HG02610 (cell line): ENCODE measurements at regions not wholly inside any gene's neighbourhood (a gene's known extent, or its start where the extent isn't known, plus 50 kb on each side); places are given as distances from the start of the nearest gene placed in this dataset.
"Not testable (repeated sequence)": the region's sequence is repeated elsewhere in the genome, so short reads cannot be mapped to it uniquely, and the experiment has no call there.

Experiments
- ATAC-seq: cut with Tn5 transposase; IDR thresholded peaks from one replicate; pipeline ENCODE4 v1.9.1; 2021; ENCODE audit warnings: mild to moderate bottlenecking, moderate library complexity; ENCODE audit not compliant: unreplicated experiment

DNA sequence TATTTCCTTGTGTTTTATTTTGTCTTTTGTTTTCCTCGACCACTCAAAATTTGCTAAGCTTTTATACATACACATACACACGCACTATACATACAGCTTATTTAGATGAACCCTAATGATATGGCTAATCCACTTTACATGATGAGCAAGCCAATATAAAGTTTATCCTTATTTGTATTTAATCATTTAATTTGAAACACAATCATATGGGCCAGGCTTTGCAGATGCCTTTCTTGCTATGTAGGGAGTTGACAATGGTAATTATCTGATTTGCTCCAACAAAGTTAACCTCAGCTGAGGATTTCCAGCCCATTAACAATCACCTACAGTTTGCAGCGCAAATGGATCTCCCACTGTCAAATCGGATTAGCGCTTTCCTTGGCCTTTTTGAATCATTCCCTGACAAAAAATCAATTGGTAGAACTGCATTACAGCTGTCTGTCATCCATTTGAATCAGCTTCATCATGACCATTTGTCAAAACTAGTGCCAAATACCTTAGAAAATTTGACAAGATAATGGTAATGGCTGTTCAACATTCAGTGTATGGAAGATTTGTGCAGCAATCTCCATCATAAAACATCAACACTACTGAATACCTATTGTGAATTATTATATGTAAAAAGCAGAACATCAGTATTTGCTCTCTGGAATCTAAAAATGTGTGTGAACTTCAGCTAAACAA is 352.6 kb downstream of the MRPL39 start:
- ATAC-seq: no peak

GRCh38 chr21:25246546-25246945 is 360.7 kb downstream of the MRPL39 start:
- ATAC-seq: no peak

GRCh38 chr21:25244735-25245134 is 362.5 kb downstream of the MRPL39 start:
- ATAC-seq: no peak

- ATAC-seq: no peak
Measured at GRCh38 chr21:25243808-25244207, 363.5 kb downstream of the MRPL39 start.

GRCh38 chr21:25240974-25241373 is 366.3 kb downstream of the MRPL39 start:
- ATAC-seq: no peak

- peak; percentile 92 for ATAC-seq
Measured at GRCh38 chr21:25234857-25235801, 372.2 kb downstream of the MRPL39 start.

DNA sequence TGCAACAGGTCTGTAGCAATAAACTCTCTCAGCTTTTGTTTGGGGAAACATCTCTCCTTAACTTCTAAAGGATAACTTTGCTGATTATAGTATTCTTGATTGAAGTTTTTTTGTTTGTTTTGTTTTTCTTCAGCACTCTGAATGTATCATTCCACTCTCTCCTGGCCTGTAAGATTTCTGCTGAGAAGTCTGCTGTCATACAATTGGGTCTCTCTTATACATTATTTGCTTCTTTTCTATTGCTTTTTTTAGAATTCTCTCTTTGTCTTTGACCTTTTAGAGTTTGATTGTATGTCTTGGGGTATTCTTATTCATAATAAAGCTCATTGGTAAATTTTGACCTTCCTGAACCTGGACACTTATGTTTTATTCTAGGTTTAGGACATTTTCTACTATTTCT is 386.3 kb downstream of the MRPL39 start:
- no peak for ATAC-seq

- no peak for ATAC-seq
Measured at GRCh38 chr21:25220169-25220568, 387.1 kb downstream of the MRPL39 start.

DNA sequence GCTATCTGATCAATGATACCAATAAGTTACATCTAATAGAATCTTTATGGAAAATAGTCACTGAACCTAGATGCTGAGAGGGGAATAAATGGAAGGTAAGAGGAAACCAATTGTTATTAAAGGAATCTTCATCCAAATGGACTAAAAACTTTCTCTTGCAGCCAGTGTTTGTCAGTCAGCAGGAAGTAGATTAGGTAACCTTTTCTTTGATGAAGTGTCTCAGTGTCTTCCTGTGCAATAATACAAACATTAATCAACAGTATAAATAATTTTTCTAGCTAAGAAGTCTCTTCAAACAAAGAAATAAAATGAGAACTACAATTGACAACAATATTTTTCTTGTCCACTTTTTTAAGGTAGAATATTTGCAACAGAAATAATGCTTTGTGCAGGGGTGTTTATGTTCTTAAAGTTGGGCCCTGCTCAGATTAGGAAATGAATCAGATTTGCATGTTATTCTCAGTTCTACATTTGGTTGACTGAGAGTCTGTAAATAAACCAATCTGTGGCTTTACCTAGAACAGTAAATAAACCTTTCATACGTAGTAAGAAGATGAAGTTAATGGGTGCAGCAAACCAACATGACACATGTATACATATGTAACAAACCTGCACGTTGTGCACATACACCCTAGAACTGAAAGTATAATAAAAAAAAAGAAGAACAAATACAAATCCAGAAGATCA is 391.4 kb downstream of the MRPL39 start:
- ATAC-seq: peak; percentile 94

- ATAC-seq: no peak
Measured at GRCh38 chr21:25214676-25215075, 392.6 kb downstream of the MRPL39 start.

- ATAC-seq: no peak
Measured at GRCh38 chr21:25199944-25200343, 407.3 kb downstream of the MRPL39 start.

DNA sequence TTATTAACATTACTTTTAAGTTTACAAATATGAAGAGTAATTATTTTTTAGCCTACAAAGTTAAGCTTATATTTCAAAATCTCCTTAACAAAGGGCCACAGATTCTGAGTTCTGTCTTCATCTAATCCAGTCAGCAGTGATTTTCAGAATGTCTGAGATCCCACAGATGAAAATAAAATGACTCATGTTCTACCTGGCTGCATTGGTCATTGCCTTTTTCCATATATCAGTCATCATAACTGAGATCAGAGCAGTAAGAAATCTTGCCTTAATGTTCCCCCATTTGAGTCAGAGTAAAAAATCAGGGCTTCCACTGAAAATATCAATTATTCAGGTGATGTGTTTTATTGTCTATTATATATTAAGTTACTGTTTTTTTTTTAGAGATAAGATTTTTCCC is 416.1 kb downstream of the MRPL39 start:
- ATAC-seq: peak; percentile 50

DNA sequence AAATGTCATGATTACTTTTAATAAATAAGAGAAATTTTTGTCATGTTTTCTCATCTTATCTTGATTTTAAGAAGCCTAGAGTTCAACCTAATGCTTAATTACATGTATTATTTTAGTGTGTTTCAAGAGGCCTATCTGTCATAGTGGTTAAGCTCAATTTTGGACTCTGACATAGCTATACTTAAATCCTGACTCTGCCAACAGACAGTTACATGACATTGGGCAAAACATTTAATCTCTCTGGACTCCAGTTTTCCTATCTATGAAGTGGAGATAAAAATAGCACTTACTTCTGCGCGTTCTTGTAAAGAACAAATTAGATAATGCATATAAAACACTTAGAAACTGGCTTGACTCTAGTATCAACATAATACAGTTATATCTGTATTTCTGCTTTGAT is 417.8 kb downstream of the MRPL39 start:
- no peak for ATAC-seq

DNA sequence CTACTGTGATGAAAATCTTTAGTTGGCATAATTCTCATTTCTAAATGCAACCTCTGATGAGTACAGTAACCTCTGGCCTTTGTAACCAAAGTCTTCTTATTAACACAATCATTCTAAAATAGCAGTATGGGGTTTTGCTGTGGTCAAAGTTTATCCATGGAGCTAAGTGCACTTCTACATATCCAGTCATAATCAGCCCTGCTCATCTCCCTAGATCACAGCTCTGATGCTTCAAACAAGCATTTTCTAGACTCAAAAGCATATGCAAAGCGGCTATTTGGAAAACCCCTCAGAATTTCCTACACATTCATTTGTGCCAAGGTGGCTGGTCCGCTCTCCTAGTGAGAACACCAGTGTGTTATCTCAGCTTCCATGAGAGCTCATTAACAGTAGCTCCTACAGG is 418.6 kb downstream of the MRPL39 start:
- peak; percentile 90 for ATAC-seq

DNA sequence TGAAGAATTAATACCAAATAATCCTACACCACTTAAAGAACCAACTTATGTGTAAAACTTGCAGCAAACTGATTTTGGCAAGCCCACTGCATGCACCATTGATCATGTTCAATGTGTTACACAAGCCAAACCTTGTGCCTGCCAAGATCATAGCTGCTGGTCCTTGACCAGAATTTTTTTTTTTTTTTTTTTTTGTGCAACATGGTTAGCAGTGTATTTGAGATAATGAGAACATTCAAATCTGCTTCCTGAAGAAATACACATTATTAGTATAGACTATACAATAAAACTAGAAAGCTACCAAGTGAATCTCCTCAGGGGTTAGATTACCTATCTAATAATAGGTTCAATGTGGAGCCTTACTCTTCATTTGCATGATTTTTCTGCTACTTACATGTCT is 421.0 kb downstream of the MRPL39 start:
- peak; percentile 22 for ATAC-seq

GRCh38 chr21:25183577-25183976 is 423.7 kb downstream of the MRPL39 start:
- no peak for ATAC-seq

DNA sequence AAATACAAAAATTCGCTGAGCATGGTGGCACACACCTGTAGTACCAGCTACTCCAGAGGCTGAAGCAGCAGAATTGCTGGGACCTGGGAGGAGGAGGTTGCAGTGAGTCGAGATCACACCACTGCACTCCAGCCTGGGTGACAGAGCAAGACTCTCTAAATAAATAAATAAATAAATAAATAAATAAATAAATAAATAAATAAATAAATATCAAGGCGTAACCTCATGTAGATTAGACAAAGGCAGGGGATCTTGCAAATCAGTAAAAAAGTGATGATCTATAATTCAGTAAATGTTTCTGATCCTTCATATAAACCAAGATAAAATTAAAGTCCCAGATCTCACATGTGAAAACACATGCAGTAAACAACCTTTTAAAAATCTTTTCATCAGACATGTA is 425.6 kb downstream of the MRPL39 start:
- ATAC-seq: not testable (repeated sequence)

DNA sequence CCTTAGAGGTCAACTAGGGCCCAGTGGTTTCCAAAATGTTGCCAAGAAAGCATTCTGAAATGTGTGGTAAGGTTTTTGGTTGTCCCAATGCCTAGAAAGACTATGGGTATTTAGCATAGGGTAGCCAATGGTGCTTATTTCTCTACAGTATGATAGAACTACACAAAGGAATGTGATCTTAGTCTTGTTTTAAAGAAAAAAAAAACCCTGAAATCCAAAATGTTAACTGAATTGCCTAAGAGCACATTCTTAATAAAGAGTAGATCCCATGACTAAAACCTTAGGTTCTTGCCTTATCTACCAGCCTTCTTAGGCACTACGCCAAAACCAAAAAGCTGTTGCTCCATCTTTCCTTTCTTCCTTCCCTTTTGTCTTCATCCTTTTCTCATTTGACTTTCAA is 428.2 kb downstream of the MRPL39 start:
- ATAC-seq: no peak

- peak; percentile 92 for ATAC-seq
Measured at GRCh38 chr21:25176637-25177412, 430.5 kb downstream of the MRPL39 start.

DNA sequence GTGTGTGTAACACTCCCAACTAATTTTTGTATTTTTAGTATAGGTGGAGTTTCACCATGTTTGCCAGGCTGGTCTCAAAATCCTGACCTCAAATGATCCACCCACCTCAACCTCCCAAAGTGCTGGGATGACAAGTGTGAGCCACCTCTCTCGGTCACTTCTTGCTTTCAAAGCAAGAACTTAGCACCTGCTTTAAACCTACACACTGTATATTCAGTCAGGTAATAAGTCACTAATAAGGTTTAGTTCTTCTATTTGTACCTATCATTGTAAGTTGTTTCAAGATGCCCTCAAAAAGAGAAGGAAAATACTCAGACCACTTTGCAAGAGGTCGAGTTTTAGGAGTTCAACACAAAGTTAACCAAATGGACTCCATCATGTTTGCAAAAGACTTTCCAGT is 431.3 kb downstream of the MRPL39 start:
- no peak for ATAC-seq

DNA sequence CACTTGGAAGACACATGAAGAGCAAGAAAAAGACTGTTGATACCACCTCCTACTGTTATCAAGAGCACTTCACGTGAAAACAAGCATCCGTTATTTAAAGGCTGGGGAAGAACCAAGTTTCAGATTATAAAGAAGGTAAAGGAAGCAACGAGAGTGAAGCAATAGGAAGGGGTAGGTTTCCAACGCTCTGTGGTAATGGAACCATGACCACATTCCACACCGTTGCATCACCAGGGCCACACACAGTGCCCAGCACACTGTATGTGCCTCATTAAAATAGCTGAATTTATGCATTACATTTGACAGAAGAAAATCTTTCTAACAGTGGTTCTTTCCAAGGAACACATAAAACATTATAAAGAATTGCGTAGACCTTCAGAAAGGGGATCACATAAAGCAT is 435.8 kb downstream of the MRPL39 start:
- ATAC-seq: no peak
